H1 (cell line): ENCODE measurements at regions not wholly inside any gene's neighbourhood (a gene's known extent, or its start where the extent isn't known, plus 50 kb on each side); places are given as distances from the start of the nearest gene placed in this dataset.

Experiments
- CBX5 ChIP-seq: fragments of 300-800, 300-1000 bp; sonication (generic); IDR thresholded peaks from 2 replicates; pipeline ENCODE4 v1.7.1; 2016; ENCODE audit warnings: antibody characterized with exemption, low read length, low read depth
- POLR2AphosphoS5 ChIP-seq: IDR thresholded peaks from 2 replicates; pipeline ENCODE4 v1.6.1; 2011; ENCODE audit warnings: low read depth, low read length
- RXRA ChIP-seq: IDR thresholded peaks from 2 replicates; pipeline ENCODE4 v1.6.1; 2011; ENCODE audit warnings: low read depth, mild to moderate bottlenecking, low read length, moderate library complexity; ENCODE audit not compliant: insufficient read depth

DNA sequence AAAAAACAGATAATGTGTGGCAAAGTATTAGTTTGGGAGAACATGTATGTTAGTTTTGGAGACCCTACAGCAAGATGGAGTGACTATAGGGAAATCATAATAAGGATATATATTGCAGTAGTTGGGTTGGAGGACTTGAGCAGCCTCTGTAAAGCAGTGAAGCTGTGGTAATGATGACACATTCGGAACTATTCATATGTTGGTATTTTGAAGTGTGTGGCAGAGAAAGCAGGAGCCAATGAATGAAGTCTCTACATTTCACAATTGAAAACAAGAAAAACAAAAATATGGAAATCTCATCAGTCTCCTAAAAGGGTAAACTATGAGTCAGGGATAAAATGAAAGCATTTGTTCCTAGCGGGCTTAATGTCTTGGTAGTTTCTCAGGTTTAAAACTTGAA is 645.9 kb downstream of the OTOL1 start (continued):
- TF ChIP-seq RXRA: no peak
- TF ChIP-seq POLR2AphosphoS5: no peak
- TF ChIP-seq CBX5: no peak
